ENCODE measurements at regions not wholly inside any gene's neighbourhood (a gene's known extent, or its start where the extent isn't known, plus 50 kb on each side); places are given as distances from the start of the nearest gene placed in this dataset.
"Not testable (repeated sequence)": the region's sequence is repeated elsewhere in the genome, so short reads cannot be mapped to it uniquely, and the experiment has no call there.

DNA sequence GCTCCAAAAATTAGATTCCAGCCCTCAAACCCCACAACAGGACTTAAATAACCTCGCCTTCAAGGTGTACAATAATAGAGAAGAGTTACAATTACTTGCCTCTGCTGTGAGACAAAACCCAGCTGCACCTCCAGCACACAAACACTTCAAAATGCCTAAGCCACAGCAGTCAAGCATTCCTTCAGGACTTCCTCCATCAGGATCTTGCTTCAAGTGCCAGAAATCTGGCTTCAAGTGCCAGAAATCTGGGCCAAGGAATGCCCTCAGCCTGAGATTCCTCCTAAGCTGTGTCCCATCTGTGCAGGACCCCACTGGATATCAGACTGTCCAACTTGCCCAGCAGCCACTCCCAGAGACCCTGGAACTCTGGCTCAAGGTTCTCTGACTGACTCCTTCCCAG is 1088.3 kb downstream of the SORCS3 start:
- no peak for TF ChIP-seq CTCF (IDR thresholded peaks at IDR 0.05)
- Mint-ChIP-seq H3K36me3 (ENCODE audit: low read depth) (no peaks in the 10 kb centered on the region), H3K27me3 (no peaks in the 10 kb centered on the region), H3K27ac (no peak overlapping the region), H3K4me1 (ENCODE audit: low read depth) (no peaks in the 10 kb centered on the region), H3K9me3 (peaks cover 6% of the 10 kb centered on the region), H3K4me3 (no peak overlapping the region)
- ChIA-PET CTCF (no interaction called here), POLR2A (no interaction called here)
- intact Hi-C loops (cut with micrococcal nuclease), result no loop called here
- DNase-seq, result no peak
- ATAC-seq, result no peak

DNA sequence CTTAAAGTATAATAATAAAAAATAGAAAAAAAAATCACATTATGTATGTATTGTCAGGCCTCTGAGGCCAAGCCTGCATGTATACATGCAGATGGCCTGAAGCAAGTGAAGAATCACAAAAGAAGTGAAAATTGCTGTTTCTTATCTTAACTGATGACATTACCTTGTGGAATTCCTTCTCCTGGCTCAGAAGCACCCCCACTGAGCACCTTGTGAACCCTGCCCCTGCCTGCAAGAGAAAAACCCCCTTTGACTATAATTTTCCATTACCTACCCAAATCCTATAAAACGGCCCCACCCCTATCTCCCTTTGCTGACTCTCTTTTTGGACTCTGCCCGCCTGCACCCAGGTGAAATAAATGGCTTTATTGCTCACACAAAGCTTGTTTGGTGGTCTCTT is 1086.5 kb downstream of the SORCS3 start:
- H3K4me1 Mint-ChIP-seq (ENCODE audit: low read depth); H3K9me3 Mint-ChIP-seq; H3K4me3 Mint-ChIP-seq; H3K27me3 Mint-ChIP-seq; H3K36me3 Mint-ChIP-seq (ENCODE audit: low read depth); H3K27ac Mint-ChIP-seq; DNase-seq; ATAC-seq; CTCF ChIA-PET; intact Hi-C loops (cut with micrococcal nuclease): not testable (repeated sequence)
- POLR2A ChIA-PET, result interaction anchor here (0.6 kb wide), 1 partner anchor 93 kb away, joined by 3 read pairs; no protein-coding TSS in a partner anchor

- Mint-ChIP-seq H3K36me3 (ENCODE audit: low read depth) (no peaks in the 10 kb centered on the region), H3K27ac (no peak overlapping the region), H3K27me3 (no peaks in the 10 kb centered on the region), H3K4me3 (no peak overlapping the region), H3K4me1 (ENCODE audit: low read depth) (no peaks in the 10 kb centered on the region), H3K9me3 (peaks cover 4% of the 10 kb centered on the region)
- no peak for DNase-seq
- CTCF ChIA-PET, result no interaction called here
- no peak for ATAC-seq
- POLR2A ChIA-PET, result interaction anchor here (0.6 kb wide), 1 partner anchor 93 kb away, joined by 3 read pairs; no protein-coding TSS in a partner anchor
- TF ChIP-seq CTCF (IDR thresholded peaks at IDR 0.05), result no peak
- intact Hi-C loops (cut with micrococcal nuclease), result no loop called here
Measured at GRCh38 chr10:105727131-105727530, 1086.0 kb downstream of the SORCS3 start.

- intact Hi-C loops (cut with micrococcal nuclease), result no loop called here
- H3K9me3 Mint-ChIP-seq, result peaks cover 4% of the 10 kb centered on the region
- H3K4me1 Mint-ChIP-seq (ENCODE audit: low read depth), result no peaks in the 10 kb centered on the region
- no peak for TF ChIP-seq CTCF (IDR thresholded peaks at IDR 0.05)
- H3K36me3 Mint-ChIP-seq (ENCODE audit: low read depth), result no peaks in the 10 kb centered on the region
- DNase-seq (no peak), ATAC-seq (no peak)
- H3K4me3 Mint-ChIP-seq, result no peak overlapping the region
- H3K27ac Mint-ChIP-seq, result no peak overlapping the region
- no peaks in the 10 kb centered on the region for H3K27me3 Mint-ChIP-seq
- ChIA-PET CTCF (no interaction called here), POLR2A (no interaction called here)
Measured at GRCh38 chr10:105726149-105726548, 1085.1 kb downstream of the SORCS3 start.

- POLR2A ChIA-PET, result no interaction called here
- no peak for TF ChIP-seq CTCF (IDR thresholded peaks at IDR 0.05)
- peaks cover 4% of the 10 kb centered on the region for H3K9me3 Mint-ChIP-seq
- no peaks in the 10 kb centered on the region for H3K4me1 Mint-ChIP-seq (ENCODE audit: low read depth)
- no peak overlapping the region for H3K4me3 Mint-ChIP-seq
- ATAC-seq (no peak), DNase-seq (no peak)
- no peak overlapping the region for H3K27ac Mint-ChIP-seq
- CTCF ChIA-PET, result no interaction called here
- no peaks in the 10 kb centered on the region for H3K27me3 Mint-ChIP-seq
- H3K36me3 Mint-ChIP-seq (ENCODE audit: low read depth), result no peaks in the 10 kb centered on the region
- intact Hi-C loops (cut with micrococcal nuclease), result no loop called here
Measured at GRCh38 chr10:105725007-105725406, 1083.9 kb downstream of the SORCS3 start.
